ENCODE measurements at regions not wholly inside any gene's neighbourhood (a gene's known extent, or its start where the extent isn't known, plus 50 kb on each side); places are given as distances from the start of the nearest gene placed in this dataset.

DNA sequence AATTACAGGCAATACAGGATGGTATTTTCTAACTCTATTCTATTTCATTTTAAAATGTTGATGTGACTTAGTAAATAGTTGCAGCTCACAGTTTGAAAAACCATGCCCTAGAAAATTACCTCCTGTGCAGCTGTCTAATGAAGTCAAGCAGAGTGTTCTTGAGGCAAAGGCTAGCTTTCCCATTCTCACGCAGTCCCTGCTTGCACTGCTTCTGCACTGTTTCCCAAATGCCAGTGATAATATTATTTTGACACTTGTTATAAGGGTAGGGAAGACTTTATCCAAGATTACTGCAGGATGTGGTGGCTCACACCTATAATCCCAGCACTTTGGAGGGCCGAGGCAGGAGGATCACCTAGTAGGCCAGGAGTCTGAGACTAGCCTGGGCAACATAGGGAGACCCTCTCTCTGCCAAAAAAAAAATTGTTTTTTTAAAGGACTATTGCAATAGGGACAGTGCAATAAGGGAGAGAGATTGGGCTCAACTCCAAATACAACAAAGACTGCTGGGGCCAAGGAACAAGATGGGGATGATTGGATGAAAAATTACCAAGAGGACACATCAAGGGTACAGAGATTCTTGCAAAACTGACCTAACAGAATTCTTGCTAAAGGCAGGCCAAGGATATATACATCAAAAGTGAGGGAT, 196.1 kb downstream of the LY86 start:
- Histone ChIP-seq H2BK15ac (replicated peaks; ENCODE audit: low read depth) (no peak overlapping the region), H3K79me2 (ENCODE audit: control insufficient read depth, insufficient read depth, low read length) (no peaks in the 10 kb centered on the region), H3K9ac (ENCODE audit: low read length) (no peak overlapping the region), H3K56ac (ENCODE audit: low read length) (no peak overlapping the region), H2AK5ac (ENCODE audit: low read length) (no peak overlapping the region), H3K23ac (ENCODE audit: low read length) (no peak overlapping the region), H2BK5ac (ENCODE audit: low read length) (no peak overlapping the region), H3K4me3 (ENCODE audit: low read length) (no peak overlapping the region), H3K27ac (ENCODE audit: low read depth, low read length) (no peak overlapping the region), H4K8ac (ENCODE audit: low read depth, low read length) (no peak overlapping the region), H3K79me1 (ENCODE audit: low read length) (no peaks in the 10 kb centered on the region), H4K5ac (ENCODE audit: low read length) (no peak overlapping the region), H3K36me3 (ENCODE audit: control insufficient read depth, insufficient read depth, low read length) (no peaks in the 10 kb centered on the region), H3K27me3 (ENCODE audit: insufficient read depth, low read length, poor library complexity) (no peaks in the 10 kb centered on the region), H3K4me2 (ENCODE audit: low read length) (no peak overlapping the region), H3K4me1 (ENCODE audit: control insufficient read depth, low read depth, low read length) (no peaks in the 10 kb centered on the region), H2BK120ac (ENCODE audit: low read depth, low read length) (no peak overlapping the region), H3K18ac (ENCODE audit: low read length) (no peak overlapping the region), H3K4ac (ENCODE audit: low read depth, low read length) (no peak overlapping the region)
- no CpG with 5 or more reads among the region's 2 CpGs for WGBS (ENCODE audit: extremely low coverage, insufficient coverage, low lambda C conversion rate)
- no peak for DNase-seq

DNA sequence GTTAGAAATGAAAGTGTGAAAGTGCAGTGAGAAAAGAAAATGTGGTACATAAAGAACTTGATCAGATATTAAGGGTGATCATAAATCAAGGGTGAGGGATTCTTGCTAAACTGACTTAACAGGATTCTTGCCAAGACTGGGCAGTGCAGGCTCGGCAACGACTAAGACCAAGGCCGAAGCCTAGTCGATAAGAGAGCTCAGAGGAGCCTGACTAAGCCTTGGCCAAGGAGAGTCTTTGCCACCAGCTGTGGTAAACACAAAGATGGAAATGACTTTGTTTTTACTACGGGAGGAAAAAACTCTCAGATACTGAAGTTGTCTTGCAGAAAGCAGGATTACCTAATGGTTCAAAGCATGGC, 196.6 kb downstream of the LY86 start:
- Histone ChIP-seq H3K4me3 (ENCODE audit: low read length) (no peak overlapping the region), H2AK5ac (ENCODE audit: low read length) (no peak overlapping the region), H3K27me3 (ENCODE audit: insufficient read depth, low read length, poor library complexity) (no peaks in the 10 kb centered on the region), H3K79me2 (ENCODE audit: control insufficient read depth, insufficient read depth, low read length) (no peaks in the 10 kb centered on the region), H3K9ac (ENCODE audit: low read length) (no peak overlapping the region), H3K4me2 (ENCODE audit: low read length) (no peak overlapping the region), H4K8ac (ENCODE audit: low read depth, low read length) (no peak overlapping the region), H3K23ac (ENCODE audit: low read length) (no peak overlapping the region), H3K56ac (ENCODE audit: low read length) (no peak overlapping the region), H3K4me1 (ENCODE audit: control insufficient read depth, low read depth, low read length) (no peaks in the 10 kb centered on the region), H2BK120ac (ENCODE audit: low read depth, low read length) (no peak overlapping the region), H3K27ac (ENCODE audit: low read depth, low read length) (no peak overlapping the region), H2BK15ac (replicated peaks; ENCODE audit: low read depth) (no peak overlapping the region), H3K79me1 (ENCODE audit: low read length) (no peaks in the 10 kb centered on the region), H4K5ac (ENCODE audit: low read length) (no peak overlapping the region), H2BK5ac (ENCODE audit: low read length) (no peak overlapping the region), H3K36me3 (ENCODE audit: control insufficient read depth, insufficient read depth, low read length) (no peaks in the 10 kb centered on the region), H3K4ac (ENCODE audit: low read depth, low read length) (no peak overlapping the region), H3K18ac (ENCODE audit: low read length) (no peak overlapping the region)
- no CpG with 5 or more reads among the region's 5 CpGs for WGBS (ENCODE audit: extremely low coverage, insufficient coverage, low lambda C conversion rate)
- no peak for DNase-seq

DNA sequence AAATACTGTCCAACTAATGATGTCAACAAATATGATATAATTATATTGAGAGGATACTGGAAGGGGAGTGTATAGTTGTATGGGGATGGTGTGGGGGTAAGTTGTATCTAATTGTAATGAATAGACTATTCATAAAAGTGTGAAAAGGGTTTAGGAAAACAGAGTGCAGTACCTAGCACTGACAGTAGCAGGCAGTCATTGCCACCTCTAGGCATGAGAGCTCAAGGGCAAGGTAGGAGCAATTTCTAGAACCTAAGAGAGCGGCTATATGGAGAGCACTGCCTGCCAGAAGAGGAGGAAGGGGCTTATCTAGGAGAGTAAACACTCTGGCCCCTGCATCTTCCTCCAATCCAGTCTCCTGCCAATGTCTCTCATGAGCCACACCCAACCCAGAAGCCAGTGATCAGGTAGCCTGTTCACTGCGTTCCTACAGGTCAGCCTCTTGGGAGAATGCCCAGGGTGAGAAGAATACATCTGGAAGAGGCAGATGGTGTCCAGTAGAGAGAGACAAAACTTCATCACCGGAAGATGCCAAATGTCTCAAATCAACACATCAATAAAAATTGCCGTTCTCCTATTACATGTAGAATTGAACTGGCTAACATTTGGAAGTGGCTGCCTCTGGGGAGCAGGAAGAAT, 200.0 kb downstream of the LY86 start:
- Histone ChIP-seq H2BK120ac (ENCODE audit: low read depth, low read length) (no peak overlapping the region), H3K79me2 (ENCODE audit: control insufficient read depth, insufficient read depth, low read length) (no peaks in the 10 kb centered on the region), H3K9ac (ENCODE audit: low read length) (no peak overlapping the region), H3K27me3 (ENCODE audit: insufficient read depth, low read length, poor library complexity) (no peaks in the 10 kb centered on the region), H4K5ac (ENCODE audit: low read length) (no peak overlapping the region), H2BK15ac (replicated peaks; ENCODE audit: low read depth) (no peak overlapping the region), H3K56ac (ENCODE audit: low read length) (peak overlapping the region; percentile 22), H3K18ac (ENCODE audit: low read length) (no peak overlapping the region), H3K23ac (ENCODE audit: low read length) (no peak overlapping the region), H3K4me1 (ENCODE audit: control insufficient read depth, low read depth, low read length) (no peaks in the 10 kb centered on the region), H3K36me3 (ENCODE audit: control insufficient read depth, insufficient read depth, low read length) (no peaks in the 10 kb centered on the region), H3K27ac (ENCODE audit: low read depth, low read length) (no peak overlapping the region), H3K4me2 (ENCODE audit: low read length) (no peak overlapping the region), H3K4me3 (ENCODE audit: low read length) (no peak overlapping the region), H2AK5ac (ENCODE audit: low read length) (no peak overlapping the region), H2BK5ac (ENCODE audit: low read length) (no peak overlapping the region), H3K79me1 (ENCODE audit: low read length) (no peaks in the 10 kb centered on the region), H3K4ac (ENCODE audit: low read depth, low read length) (no peak overlapping the region), H4K8ac (ENCODE audit: low read depth, low read length) (no peak overlapping the region)
- WGBS (ENCODE audit: extremely low coverage, insufficient coverage, low lambda C conversion rate), result no CpG with 5 or more reads among the region's 4 CpGs
- peak; percentile 67 for DNase-seq

DNA sequence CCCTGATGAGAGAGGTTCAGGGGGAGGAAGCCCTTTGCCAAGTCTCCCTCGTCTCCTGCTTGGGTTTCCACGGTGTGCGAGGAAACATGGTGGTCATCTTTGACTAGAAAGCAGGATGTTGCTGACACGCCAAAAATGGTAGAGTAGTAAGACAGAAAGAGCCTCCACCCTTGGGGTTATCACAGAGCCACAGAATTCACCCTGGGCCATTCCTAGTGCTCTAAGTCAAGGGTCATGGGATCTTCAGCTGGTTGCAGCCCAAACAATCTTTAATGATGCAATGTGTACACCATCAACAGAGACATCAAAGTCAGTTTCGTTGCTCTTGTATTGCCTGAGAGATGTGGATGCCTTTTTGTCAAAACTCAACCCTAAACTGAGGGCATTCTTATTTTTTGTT, 201.9 kb downstream of the LY86 start:
- Histone ChIP-seq H3K4me2 (ENCODE audit: low read length) (no peak overlapping the region), H3K9ac (ENCODE audit: low read length) (no peak overlapping the region), H3K27ac (ENCODE audit: low read depth, low read length) (no peak overlapping the region), H2BK5ac (ENCODE audit: low read length) (no peak overlapping the region), H2AK5ac (ENCODE audit: low read length) (no peak overlapping the region), H4K8ac (ENCODE audit: low read depth, low read length) (no peak overlapping the region), H3K4me3 (ENCODE audit: low read length) (no peak overlapping the region), H3K27me3 (ENCODE audit: insufficient read depth, low read length, poor library complexity) (no peaks in the 10 kb centered on the region), H3K56ac (ENCODE audit: low read length) (no peak overlapping the region), H2BK15ac (replicated peaks; ENCODE audit: low read depth) (no peak overlapping the region), H2BK120ac (ENCODE audit: low read depth, low read length) (no peak overlapping the region), H3K18ac (ENCODE audit: low read length) (no peak overlapping the region), H3K23ac (ENCODE audit: low read length) (no peak overlapping the region), H4K5ac (ENCODE audit: low read length) (no peak overlapping the region), H3K79me1 (ENCODE audit: low read length) (no peaks in the 10 kb centered on the region), H3K79me2 (ENCODE audit: control insufficient read depth, insufficient read depth, low read length) (no peaks in the 10 kb centered on the region), H3K4ac (ENCODE audit: low read depth, low read length) (no peak overlapping the region), H3K36me3 (ENCODE audit: control insufficient read depth, insufficient read depth, low read length) (no peaks in the 10 kb centered on the region), H3K4me1 (ENCODE audit: control insufficient read depth, low read depth, low read length) (no peaks in the 10 kb centered on the region)
- no CpG with 5 or more reads among the region's 5 CpGs for WGBS (ENCODE audit: extremely low coverage, insufficient coverage, low lambda C conversion rate)
- DNase-seq, result no peak

DNA sequence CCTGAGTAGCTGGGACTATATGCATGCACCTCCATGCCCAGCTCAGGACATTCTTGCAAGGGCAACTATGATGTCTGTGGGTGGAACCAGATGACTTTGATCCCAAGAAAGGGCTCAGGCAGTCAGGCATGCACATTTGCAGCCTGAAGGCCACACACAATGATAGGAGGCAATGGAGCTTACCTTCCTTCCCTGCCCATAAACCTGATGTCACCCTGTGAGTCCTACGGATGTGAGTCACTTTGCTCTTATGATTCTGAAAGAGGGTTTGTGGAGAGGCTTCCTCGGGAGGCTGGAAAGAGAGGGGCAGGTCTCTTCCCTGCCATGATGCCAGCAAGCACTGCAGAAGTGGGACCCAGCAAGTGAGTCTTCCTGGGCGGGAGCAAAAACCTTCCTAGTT, 202.4 kb downstream of the LY86 start:
- WGBS (ENCODE audit: extremely low coverage, insufficient coverage, low lambda C conversion rate), result no CpG with 5 or more reads among the region's 3 CpGs
- Histone ChIP-seq H2AK5ac (ENCODE audit: low read length) (no peak overlapping the region), H3K4me3 (ENCODE audit: low read length) (no peak overlapping the region), H3K9ac (ENCODE audit: low read length) (no peak overlapping the region), H4K5ac (ENCODE audit: low read length) (no peak overlapping the region), H3K36me3 (ENCODE audit: control insufficient read depth, insufficient read depth, low read length) (no peaks in the 10 kb centered on the region), H3K4ac (ENCODE audit: low read depth, low read length) (no peak overlapping the region), H3K27ac (ENCODE audit: low read depth, low read length) (no peak overlapping the region), H3K23ac (ENCODE audit: low read length) (no peak overlapping the region), H3K79me1 (ENCODE audit: low read length) (no peaks in the 10 kb centered on the region), H3K79me2 (ENCODE audit: control insufficient read depth, insufficient read depth, low read length) (no peaks in the 10 kb centered on the region), H3K4me2 (ENCODE audit: low read length) (no peak overlapping the region), H3K56ac (ENCODE audit: low read length) (no peak overlapping the region), H4K8ac (ENCODE audit: low read depth, low read length) (no peak overlapping the region), H2BK5ac (ENCODE audit: low read length) (no peak overlapping the region), H2BK120ac (ENCODE audit: low read depth, low read length) (no peak overlapping the region), H3K27me3 (ENCODE audit: insufficient read depth, low read length, poor library complexity) (no peaks in the 10 kb centered on the region), H2BK15ac (replicated peaks; ENCODE audit: low read depth) (no peak overlapping the region), H3K18ac (ENCODE audit: low read length) (no peak overlapping the region), H3K4me1 (ENCODE audit: control insufficient read depth, low read depth, low read length) (no peaks in the 10 kb centered on the region)
- no peak for DNase-seq

Measured in mesendoderm (in vitro differentiated cells).